ENCODE measurements at regions not wholly inside any gene's neighbourhood (a gene's known extent, or its start where the extent isn't known, plus 50 kb on each side); places are given as distances from the start of the nearest gene placed in this dataset.

DNA sequence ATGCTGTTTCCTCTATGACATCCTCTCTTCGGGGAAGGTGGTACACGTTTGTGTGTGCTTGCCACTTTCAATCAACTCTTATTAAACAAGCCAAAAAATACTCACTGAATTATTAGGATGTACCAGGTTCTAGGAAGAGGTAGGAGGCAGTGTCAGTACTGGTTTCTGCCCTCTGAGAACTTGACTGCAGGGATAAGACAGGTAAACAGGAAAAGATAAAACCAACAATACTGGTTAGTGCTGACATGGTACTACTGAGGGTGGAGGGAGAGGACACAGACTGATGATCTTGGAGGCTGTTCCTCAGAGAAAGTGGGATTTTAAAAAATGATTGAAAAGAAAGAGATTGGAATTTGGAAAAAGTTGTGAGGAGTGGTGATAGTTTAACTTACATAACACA lies 295.2 kb upstream of the PWP1 start:
- no peaks in the 10 kb centered on the region for H3K9me1 ChIP-seq (replicated peaks; ENCODE audit: control insufficient read depth, extremely low read depth, insufficient read depth, low read length)
- dilution Hi-C loops (cut with MboI; ENCODE audit: extremely low pct_ligation_motif_present, low sequenced_read_pairs) (no loop called here), intact Hi-C loops (cut with micrococcal nuclease) (no loop called here)
- no peak overlapping the region for H3K4me2 ChIP-seq (ENCODE audit: insufficient read depth, low read length)
- H3K9me3 ChIP-seq (replicated peaks; ENCODE audit: control insufficient read depth, insufficient read depth, low read length) = no peaks in the 10 kb centered on the region
- ChIA-PET CTCF (no interaction called here), POLR2A (no interaction called here)
- H3K9ac ChIP-seq (replicated peaks; ENCODE audit: extremely low read depth, insufficient read depth, low read length) = no peak overlapping the region
- no peak for FAIRE-seq
- H3K27ac ChIP-seq (ENCODE audit: insufficient read depth, low read depth, low read length) = no peak overlapping the region
- H3K27me3 ChIP-seq (ENCODE audit: control insufficient read depth in 2 of 2, insufficient read depth in 2 of 2, low read length in 2 of 2) = no peaks in the 10 kb centered on the region
- H2AFZ ChIP-seq (ENCODE audit: low read depth, low read length) = no peak overlapping the region
- no peak overlapping the region for H3K4me3 ChIP-seq (replicated peaks in 1 of 3; ENCODE audit: insufficient read depth in 1 of 3, low read depth in 1 of 3, low read length in 3 of 3)
- no peak for TF ChIP-seq EZH2 (IDR thresholded peaks at IDR 0.05; ENCODE audit: borderline replicate concordance, low read depth, low read length, severe bottlenecking)
- no peak for TF ChIP-seq POLR2A (IDR thresholded peaks at IDR 0.05; ENCODE audit: low read depth, low read length)
- H3K36me3 ChIP-seq (ENCODE audit: control insufficient read depth in 2 of 2, extremely low read depth in 1 of 2, insufficient read depth in 2 of 2, low read length in 2 of 2) = no peaks in the 10 kb centered on the region
- no peak for DNase-seq (ENCODE audit: low read depth, low spot score)
- BruUV-seq (replicated peaks) = no TSS peak
- no peaks in the 10 kb centered on the region for H3K79me2 ChIP-seq (ENCODE audit: control insufficient read depth, insufficient read depth, low read length)
- no peaks in the 10 kb centered on the region for H4K20me1 ChIP-seq (replicated peaks; ENCODE audit: control insufficient read depth, extremely low read depth, insufficient read depth, low read length)
- H3K4me1 ChIP-seq (ENCODE audit: control insufficient read depth, extremely low read depth, insufficient read depth, low read length) = no peaks in the 10 kb centered on the region

DNA sequence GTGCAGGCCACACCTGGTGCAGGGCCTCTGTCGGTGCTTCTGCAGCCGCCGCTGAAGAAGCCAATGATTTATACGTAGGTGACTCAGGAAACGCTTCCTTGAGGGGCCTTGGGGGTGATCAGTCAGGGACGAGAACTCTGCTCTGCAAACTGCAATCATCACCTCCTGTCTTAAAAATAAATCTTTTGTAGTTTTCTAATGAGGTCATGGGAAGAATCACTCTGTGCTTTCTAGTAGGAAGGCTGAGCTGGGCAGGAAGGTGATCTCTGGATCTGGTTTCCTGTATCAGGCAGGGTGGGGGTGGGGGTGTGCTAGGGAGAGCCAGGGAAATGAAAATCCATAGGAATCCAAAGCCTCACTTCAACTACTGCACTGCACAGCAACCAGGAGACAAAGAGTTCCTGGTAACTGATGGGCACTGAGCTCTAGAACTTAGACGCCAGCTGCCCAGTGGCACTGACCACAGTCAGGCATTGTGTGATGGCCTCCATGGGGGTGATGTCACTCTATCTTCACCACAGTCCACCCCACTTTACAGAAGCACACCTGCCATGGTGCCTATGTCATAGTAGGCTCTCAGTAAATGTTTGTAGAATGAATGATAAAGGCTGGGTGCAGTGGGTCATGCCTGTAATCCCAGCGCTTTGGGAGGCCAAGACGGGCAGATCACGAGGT lies 292.4 kb upstream of the PWP1 start:
- FAIRE-seq = no peak
- dilution Hi-C loops (cut with MboI; ENCODE audit: extremely low pct_ligation_motif_present, low sequenced_read_pairs) (no loop called here), intact Hi-C loops (cut with micrococcal nuclease) (no loop called here)
- H3K79me2 ChIP-seq (ENCODE audit: control insufficient read depth, insufficient read depth, low read length) = no peaks in the 10 kb centered on the region
- ChIA-PET POLR2A (no interaction called here), CTCF (interaction anchor here (0.6 to 4.8 kb wide), 3 partner anchors 10 to 744 kb away, joined by 3 to 15 read pairs (median 5); no protein-coding TSS in a partner anchor)
- no peak overlapping the region for H3K27ac ChIP-seq (ENCODE audit: insufficient read depth, low read depth, low read length)
- H2AFZ ChIP-seq (ENCODE audit: low read depth, low read length) = no peak overlapping the region
- no peaks in the 10 kb centered on the region for H4K20me1 ChIP-seq (replicated peaks; ENCODE audit: control insufficient read depth, extremely low read depth, insufficient read depth, low read length)
- no peak for TF ChIP-seq FOS (IDR thresholded peaks at IDR 0.05; ENCODE audit: borderline replicate concordance, insufficient read depth, low read length)
- TF ChIP-seq GATA2 (IDR thresholded peaks at IDR 0.05; ENCODE audit: insufficient read depth, insufficient read length, low read depth, low read length) = no peak
- TF ChIP-seq POLR2AphosphoS5 (IDR thresholded peaks at IDR 0.05; ENCODE audit: insufficient read depth, low read depth, low read length) = no peak
- H3K9me3 ChIP-seq (replicated peaks; ENCODE audit: control insufficient read depth, insufficient read depth, low read length) = no peaks in the 10 kb centered on the region
- no peak overlapping the region for H3K4me2 ChIP-seq (ENCODE audit: insufficient read depth, low read length)
- H3K27me3 ChIP-seq (ENCODE audit: control insufficient read depth in 2 of 2, insufficient read depth in 2 of 2, low read length in 2 of 2) = no peaks in the 10 kb centered on the region
- no peaks in the 10 kb centered on the region for H3K9me1 ChIP-seq (replicated peaks; ENCODE audit: control insufficient read depth, extremely low read depth, insufficient read depth, low read length)
- no peaks in the 10 kb centered on the region for H3K36me3 ChIP-seq (ENCODE audit: control insufficient read depth in 2 of 2, extremely low read depth in 1 of 2, insufficient read depth in 2 of 2, low read length in 2 of 2)
- DNase-seq (ENCODE audit: low read depth, low spot score) = peak; percentile 11
- no peak overlapping the region for H3K9ac ChIP-seq (replicated peaks; ENCODE audit: extremely low read depth, insufficient read depth, low read length)
- no TSS peak for BruUV-seq (replicated peaks)
- H3K4me1 ChIP-seq (ENCODE audit: control insufficient read depth, extremely low read depth, insufficient read depth, low read length) = no peaks in the 10 kb centered on the region
- H3K4me3 ChIP-seq (replicated peaks in 1 of 3; ENCODE audit: insufficient read depth in 1 of 3, low read depth in 1 of 3, low read length in 3 of 3) = no peak overlapping the region
